Erythroblast (primary cell): ENCODE measurements at regions not wholly inside any gene's neighbourhood (a gene's known extent, or its start where the extent isn't known, plus 50 kb on each side); places are given as distances from the start of the nearest gene placed in this dataset.

ENCODE experiments used
- GATA1 ChIP-seq: IDR thresholded peaks from 2 replicates; pipeline ENCODE4 v1.6.1; 2011; ENCODE audit warnings: low read depth, mild to moderate bottlenecking, control low read depth, low read length, moderate library complexity
- POLR2A ChIP-seq: IDR thresholded peaks from 2 replicates; pipeline ENCODE4 v1.6.1; 2011; ENCODE audit warnings: mild to moderate bottlenecking, low read length

- TF ChIP-seq POLR2A (no peak), GATA1 (no peak)
Measured at GRCh38 chr4:123167931-123168330, 228.7 kb upstream of the SPRY1 start.
